Pancreas (tissue), 10 donors: ENCODE measurements at regions not wholly inside any gene's neighbourhood (a gene's known extent, or its start where the extent isn't known, plus 50 kb on each side); places are given as distances from the start of the nearest gene placed in this dataset.

Experiments
- ATAC-seq, 4 donors: fragments of 200-7000 bp; cut with Tn5 transposase; one replicate each; pipeline versions ENCODE4 v1.8.0 to v1.9.1; 2020; ENCODE audit warnings: mild to moderate bottlenecking in 4 of 4, moderate library complexity in 4 of 4
- DNase-seq, 6 donors: peaks; one replicate each; pipeline ENCODE4 v3.0.0-alpha.2; 2020
- FAIRE-seq: peaks from 2 replicates; lab custom pipeline; 2012; peaks lifted over from hg19 to GRCh38; lab: Jason Lieb, UNC
- H3K27ac ChIP-seq, 4 donors: fragments of 200-600 bp; sonication (generic); 1 replicate in 3 of 4; 2 replicates in 1 of 4; pipeline versions ENCODE4 v1.5.0 to v1.8.0; 2020
- H3K27me3 ChIP-seq, 4 donors: fragments of 200-600 bp; one replicate each; pipeline ENCODE4 v1.8.0; 2021
- H3K36me3 ChIP-seq, 3 donors: fragments of 200-600 bp; sonication (generic) in 1 of 3; one replicate each; pipeline versions ENCODE4 v1.5.0 to v1.8.0; 2020 to 2021
- H3K4me1 ChIP-seq, 3 donors: fragments of 200-600 bp; one replicate each; pipeline ENCODE4 v1.8.0; 2021
- H3K4me3 ChIP-seq, 4 donors: fragments of 200-600 bp; sonication (generic) in 2 of 4; one replicate each; pipeline versions ENCODE4 v1.5.0 to v1.8.0; 2020 to 2021
- H3K9me3 ChIP-seq, 4 donors: fragments of 200-600 bp; one replicate each; pipeline ENCODE4 v1.8.0; 2021
- CTCF ChIP-seq, 4 donors: fragments of 200-600 bp; sonication (generic) in 3 of 4; IDR thresholded peaks; one replicate each; pipeline versions ENCODE4 v1.5.0 to v1.8.0; 2021; ENCODE audit warnings: antibody characterized with exemption in 4 of 4
- WGBS, 2 donors: extraction: QIAGEN DNeasy Blood & Tissue Kit; methylation state at CpG; one replicate each; pipeline ENCODE4 v1.1.7; 2013; 5-methylcytosine and 5-hydroxymethylcytosine counted together
- intact Hi-C, 3 donors: fragments of 100-400 bp; cut with DNase I; formaldehyde crosslinking; loops; one replicate each; pipeline versions ENCODE4 v1.11.1 to v1.14.2; 2022
- donor health status: healthy with polysubstance abuse.
- donor health status: DM: no; HTN: no; CAD: no; lungs with moderate emphysema.
- donor health status: DM: no; HTN: no; CAD: no.
- donor health status: control.
- donor health status: control.
- donor health status: Bipolar disorder and iron deficiency.
- donor health status: DM: yes; HTN: yes; CAD: no.
- donor health status: DM: no; HTN: no; CAD: no.
- donor health status: DM: no; HTN: no; CAD: no.
- donor health status: DM: yes; HTN: yes; CAD: no.

GRCh38 chr18:66995270-66995669, 391.4 kb upstream of the CDH19 start:
- Histone ChIP-seq H3K27ac (no peak overlapping the region), H3K27me3 (no peaks in the 10 kb centered on the region), H3K4me3 (no peak overlapping the region), H3K4me1 (no peaks in the 10 kb centered on the region), H3K9me3 (no peaks in the 10 kb centered on the region), H3K36me3 (no peaks in the 10 kb centered on the region)
- no peak for ATAC-seq
- intact Hi-C loops: no loop called here
- no peak for TF ChIP-seq CTCF (IDR thresholded peaks at IDR 0.05)
- FAIRE-seq: no peak
- WGBS, 2 donors: 72 to 92% methylated on average over 2 of the region's 2 CpGs
- DNase-seq: no peak

DNA sequence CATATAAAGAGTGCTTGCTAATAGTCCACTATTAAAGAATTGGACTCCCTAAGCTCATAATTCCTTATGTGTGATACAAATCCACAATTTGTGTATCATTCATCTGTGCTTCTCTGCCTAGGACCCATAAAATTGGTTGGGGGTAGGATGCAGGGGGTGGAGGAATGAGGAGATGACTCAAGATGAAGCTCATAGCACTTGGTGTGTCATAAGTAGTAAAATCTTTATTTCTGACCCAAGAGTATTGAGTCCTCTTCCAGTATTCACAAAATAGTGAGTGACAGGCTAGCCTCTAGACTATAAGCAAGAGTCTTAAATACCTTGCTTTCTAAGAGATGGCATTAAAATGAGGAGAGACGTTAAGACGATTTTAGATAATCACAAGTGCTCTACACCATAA, 390.9 kb upstream of the CDH19 start:
- no peak for ATAC-seq
- H3K27me3 ChIP-seq: no peaks in the 10 kb centered on the region
- H3K4me3 ChIP-seq: no peak overlapping the region
- no peak for DNase-seq
- 67 to 87% methylated on average over 2 of the region's 2 CpGs for WGBS, 2 donors
- intact Hi-C loops: no loop called here
- no peaks in the 10 kb centered on the region for H3K4me1 ChIP-seq
- no peaks in the 10 kb centered on the region for H3K36me3 ChIP-seq
- H3K9me3 ChIP-seq: no peaks in the 10 kb centered on the region
- FAIRE-seq: no peak
- H3K27ac ChIP-seq: no peak overlapping the region
- no peak for TF ChIP-seq CTCF (IDR thresholded peaks at IDR 0.05)

- no peaks in the 10 kb centered on the region for H3K4me1 ChIP-seq
- no peak for FAIRE-seq
- peak; percentile 38 to 93 (median 72) for ATAC-seq
- intact Hi-C loops: no loop called here
- DNase-seq: no peak
- no peak for TF ChIP-seq CTCF (IDR thresholded peaks at IDR 0.05)
- no peaks in the 10 kb centered on the region for H3K36me3 ChIP-seq
- H3K27me3 ChIP-seq: no peaks in the 10 kb centered on the region
- no peak overlapping the region for H3K4me3 ChIP-seq
- no peak overlapping the region for H3K27ac ChIP-seq
- no peaks in the 10 kb centered on the region for H3K9me3 ChIP-seq
Observed at GRCh38 chr18:66993492-66993891, 389.6 kb upstream of the CDH19 start.

DNA sequence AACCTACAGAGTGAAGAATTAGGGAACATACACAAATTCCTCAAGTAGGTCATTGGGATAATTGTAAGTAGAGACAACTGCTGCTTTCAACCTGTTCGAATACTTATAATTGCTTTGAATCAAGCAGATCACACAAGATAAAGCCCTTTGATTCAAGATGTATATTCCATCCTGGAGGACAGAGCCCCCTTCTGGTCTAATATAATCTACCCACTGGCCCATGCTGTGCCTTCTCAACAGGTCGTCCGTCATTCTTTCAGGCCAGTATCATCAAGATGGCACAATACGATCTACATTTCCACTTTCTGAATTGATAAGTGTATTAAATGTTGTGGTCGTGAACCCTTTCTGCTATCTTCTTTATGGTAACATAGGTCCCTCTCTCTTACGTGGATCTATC, 387.0 kb upstream of the CDH19 start:
- Histone ChIP-seq H3K27me3 (no peaks in the 10 kb centered on the region), H3K9me3 (no peaks in the 10 kb centered on the region), H3K4me1 (no peaks in the 10 kb centered on the region), H3K36me3 (no peaks in the 10 kb centered on the region), H3K4me3 (no peak overlapping the region), H3K27ac (no peak overlapping the region)
- no peak for ATAC-seq
- WGBS, 2 donors: 78 to 92% methylated on average over 6 of the region's 6 CpGs
- TF ChIP-seq CTCF (IDR thresholded peaks at IDR 0.05): no peak
- intact Hi-C loops: no loop called here
- no peak for DNase-seq
- no peak for FAIRE-seq

DNA sequence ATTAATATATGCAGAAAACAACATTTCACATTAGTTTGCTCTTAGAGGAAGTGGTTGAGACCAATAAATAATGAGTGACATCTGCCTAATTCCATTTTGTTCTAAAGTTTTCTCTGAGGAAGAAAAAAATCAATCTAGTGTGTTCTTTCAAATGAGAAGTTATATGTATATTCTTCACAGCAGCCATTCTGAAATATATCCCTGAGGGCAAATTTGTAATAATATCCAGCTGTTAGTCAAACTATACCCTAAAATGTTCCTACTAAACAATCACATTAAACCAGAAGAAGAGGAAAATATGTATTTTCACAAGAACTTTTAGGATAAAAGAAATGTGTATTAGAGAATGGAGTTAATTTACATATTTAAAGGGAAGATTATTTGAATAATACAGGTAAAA, 375.1 kb upstream of the CDH19 start:
- H3K36me3 ChIP-seq: no peaks in the 10 kb centered on the region
- no peak for DNase-seq
- no peak for ATAC-seq
- TF ChIP-seq CTCF (IDR thresholded peaks at IDR 0.05): no peak
- FAIRE-seq: no peak
- H3K4me1 ChIP-seq: no peaks in the 10 kb centered on the region
- no peak overlapping the region for H3K27ac ChIP-seq
- intact Hi-C loops: no loop called here
- H3K4me3 ChIP-seq: no peak overlapping the region
- H3K9me3 ChIP-seq: no peaks in the 10 kb centered on the region
- H3K27me3 ChIP-seq: no peaks in the 10 kb centered on the region
